HCT116 (cell line): ENCODE measurements at regions not wholly inside any gene's neighbourhood (a gene's known extent, or its start where the extent isn't known, plus 50 kb on each side); places are given as distances from the start of the nearest gene placed in this dataset.
"Not testable (repeated sequence)": the region's sequence is repeated elsewhere in the genome, so short reads cannot be mapped to it uniquely, and the experiment has no call there.

Experiments
- ATAC-seq: fragments of 200-7000 bp; cut with Tn5 transposase; 2 replicates; pipeline ENCODE4 v1.9.1; 2020; ENCODE audit warnings: mild to moderate bottlenecking, moderate library complexity
- BruUV-seq: library from RNA; stranded (reverse); fragments of 400-500 nt; replicated peaks from 2 replicates; lab custom pipeline; 2021; lab: Mats Ljungman, UMichigan
- CTCF ChIA-PET: fragments of 300-600 bp; sonication (Branson Sonifier 250); formaldehyde crosslinking; loops from one replicate; lab custom pipeline; 2021; ENCODE audit warnings: antibody characterized with exemption; lab: Charles Lee
- POLR2A ChIA-PET: fragments of 300-600, 350-600 bp; sonication (Branson Sonifier 250); formaldehyde crosslinking; loops from one replicate; lab custom pipeline; 2021; ENCODE audit warnings: antibody characterized with exemption; lab: Charles Lee
- RAD21 ChIA-PET, 2 experiments: fragments of 300-600 bp; sonication (Branson Sonifier 250); formaldehyde crosslinking; loops; one replicate each; lab custom pipeline; 2023; ENCODE audit warnings: low total read pairs in 2 of 2; ENCODE audit not compliant: uncharacterized antibody in 2 of 2, unreplicated experiment in 2 of 2, low non-redundant PET in 1 of 2; lab: Charles Lee
- DNase-seq: peaks from one replicate; pipeline ENCODE4 v3.0.0-alpha.2; 2010; ENCODE audit warnings: low read depth, low spot score
- H2AFZ ChIP-seq: fragments of 200-600 bp; shearing (Covaris generic), sonication (generic); 2 replicates; pipeline ENCODE4 v1.6.1; 2017; ENCODE audit warnings: low read depth, mixed run types, mixed read lengths, antibody characterized with exemption, low read length; ENCODE audit not compliant: poor library complexity, severe bottlenecking
- H3K27ac ChIP-seq: 2 replicates; pipeline ENCODE4 v1.5.1; 2012; ENCODE audit warnings: low read depth, low read length
- H3K27me3 ChIP-seq: fragments of 200-600 bp; sonication (generic); 2 replicates; pipeline ENCODE4 v1.6.1; 2016; ENCODE audit warnings: mixed run types, low read length, mixed read lengths; ENCODE audit not compliant: insufficient read depth
- H3K36me3 ChIP-seq, 2 experiments: fragments of 200-500 bp in 1 of 2; fragments of 200-600 bp in 1 of 2; sonication (Bioruptor generic) in 1 of 2; sonication (generic) in 1 of 2; 2 replicates each; pipeline versions ENCODE4 v1.5.1 to v1.6.1; 2014 to 2016; ENCODE audit warnings: low read length in 2 of 2, inconsistent platforms in 1 of 2, mixed read lengths in 1 of 2, mixed run types in 1 of 2; ENCODE audit not compliant: insufficient read depth in 2 of 2, control insufficient read depth in 1 of 2
- H3K4me1 ChIP-seq, 2 experiments: fragments of 200-600 bp in 1 of 2; sonication (generic) in 1 of 2; 2 replicates each; pipeline versions ENCODE4 v1.5.1 to v1.6.1; 2012 to 2017; ENCODE audit warnings: low read length in 2 of 2, inconsistent platforms in 1 of 2, mild to moderate bottlenecking in 1 of 2, mixed read lengths in 1 of 2, mixed run types in 1 of 2, moderate library complexity in 1 of 2; ENCODE audit not compliant: insufficient read depth in 2 of 2, control insufficient read depth in 1 of 2
- H3K4me2 ChIP-seq: fragments of 200-600 bp; sonication (generic); 2 replicates; pipeline ENCODE4 v1.6.1; 2017; ENCODE audit warnings: mixed run types, low read length, mixed read lengths
- H3K4me3 ChIP-seq, 2 experiments: fragments of 200-600 bp in 1 of 2; sonication (generic) in 1 of 2; replicated peaks in 1 of 2; 2 replicates each; pipeline ENCODE4 v1.5.1; 2011 to 2016; ENCODE audit warnings: low read length in 2 of 2, control low read depth in 1 of 2, low read depth in 1 of 2, mild to moderate bottlenecking in 1 of 2, mixed read lengths in 1 of 2, mixed run types in 1 of 2
- H3K79me2 ChIP-seq: fragments of 200-600 bp; sonication (generic); 2 replicates; pipeline ENCODE4 v1.6.1; 2017; ENCODE audit warnings: mild to moderate bottlenecking, mixed run types, low read length, moderate library complexity, mixed read lengths; ENCODE audit not compliant: insufficient read depth
- H3K9ac ChIP-seq: fragments of 200-600 bp; sonication (generic); 2 replicates; pipeline ENCODE4 v1.6.1; 2016; ENCODE audit warnings: low read length, mixed read lengths
- H3K9me2 ChIP-seq: fragments of 200-600 bp; sonication (generic), shearing (Covaris generic); 2 replicates; pipeline ENCODE4 v1.6.1; 2017; ENCODE audit warnings: mixed run types, mild to moderate bottlenecking, moderate library complexity; ENCODE audit not compliant: insufficient read depth
- H3K9me3 ChIP-seq, 2 experiments: fragments of 200-500 bp in 1 of 2; fragments of 200-600 bp in 1 of 2; sonication (Bioruptor generic) in 1 of 2; sonication (generic) in 1 of 2; 2 replicates each; pipeline ENCODE4 v1.6.1; 2014 to 2017; ENCODE audit warnings: low read length in 2 of 2, mixed read lengths in 2 of 2, inconsistent platforms in 1 of 2, low read depth in 1 of 2, mild to moderate bottlenecking in 1 of 2, mixed run types in 1 of 2, moderate library complexity in 1 of 2; ENCODE audit not compliant: control insufficient read depth in 1 of 2, insufficient read depth in 1 of 2
- H4K20me1 ChIP-seq: fragments of 200-600 bp; sonication (generic), shearing (Covaris generic); 2 replicates; pipeline ENCODE4 v1.6.1; 2017; ENCODE audit warnings: mixed run types, mild to moderate bottlenecking, moderate library complexity; ENCODE audit not compliant: insufficient read depth
- POLR2A ChIP-seq: IDR thresholded peaks from 2 replicates; pipeline ENCODE4 v1.7.0; 2011; ENCODE audit warnings: borderline replicate concordance; ENCODE audit not compliant: insufficient read depth, insufficient read length; ENCODE audit errors: extremely low read depth
- intact Hi-C: fragments of 100-400 bp; cut with micrococcal nuclease; formaldehyde crosslinking; loops from 2 replicates; pipeline ENCODE4 v1.10.0; 2022

- H4K20me1 ChIP-seq, H2AFZ ChIP-seq, BruUV-seq, H3K4me3 ChIP-seq, H3K36me3 ChIP-seq, DNase-seq, CTCF ChIA-PET, RAD21 ChIA-PET, ATAC-seq, H3K9me2 ChIP-seq, intact Hi-C loops, H3K4me1 ChIP-seq, H3K27me3 ChIP-seq, H3K27ac ChIP-seq, H3K4me2 ChIP-seq, H3K9ac ChIP-seq, POLR2A ChIA-PET, H3K9me3 ChIP-seq, H3K79me2 ChIP-seq: not testable (repeated sequence)
Measured at GRCh38 chr4:137789263-137789662, 257.0 kb upstream of the PCDH18 start.

GRCh38 chr4:137783923-137784322 lies 251.6 kb upstream of the PCDH18 start:
- DNase-seq, POLR2A ChIA-PET, H3K27ac ChIP-seq, ATAC-seq, H3K4me3 ChIP-seq, H3K4me1 ChIP-seq, RAD21 ChIA-PET, BruUV-seq, H3K9me3 ChIP-seq, H3K9me2 ChIP-seq, H3K9ac ChIP-seq, H2AFZ ChIP-seq, H3K27me3 ChIP-seq, CTCF ChIA-PET, intact Hi-C loops, H3K79me2 ChIP-seq, H3K4me2 ChIP-seq, H3K36me3 ChIP-seq, H4K20me1 ChIP-seq: not testable (repeated sequence)

GRCh38 chr4:137775701-137776100 lies 243.4 kb upstream of the PCDH18 start:
- Histone ChIP-seq H3K4me1 (no peaks in the 10 kb centered on the region), H3K4me2 (no peak overlapping the region), H3K79me2 (no peaks in the 10 kb centered on the region), H3K9me2 (no peaks in the 10 kb centered on the region), H2AFZ (no peak overlapping the region), H3K36me3 (no peaks in the 10 kb centered on the region), H3K9me3 (no peaks in the 10 kb centered on the region), H3K27ac (no peak overlapping the region), H3K9ac (no peak overlapping the region), H3K27me3 (no peaks in the 10 kb centered on the region), H4K20me1 (no peaks in the 10 kb centered on the region), H3K4me3 (no peak overlapping the region)
- intact Hi-C loops: no loop called here
- ChIA-PET POLR2A (no interaction called here), RAD21 (no interaction called here), CTCF (no interaction called here)
- DNase-seq: no peak
- TF ChIP-seq POLR2A: no peak
- no TSS peak for BruUV-seq
- ATAC-seq: no peak
